IPS-NIHi7 (cell line): ENCODE measurements at regions not wholly inside any gene's neighbourhood (a gene's known extent, or its start where the extent isn't known, plus 50 kb on each side); places are given as distances from the start of the nearest gene placed in this dataset.
"Not testable (repeated sequence)": the region's sequence is repeated elsewhere in the genome, so short reads cannot be mapped to it uniquely, and the experiment has no call there.

Experiments
- DNase-seq: peaks from one replicate; pipeline ENCODE4 v3.0.0; 2012; ENCODE audit warnings: mixed read lengths; ENCODE audit errors: extremely low spot score

DNA sequence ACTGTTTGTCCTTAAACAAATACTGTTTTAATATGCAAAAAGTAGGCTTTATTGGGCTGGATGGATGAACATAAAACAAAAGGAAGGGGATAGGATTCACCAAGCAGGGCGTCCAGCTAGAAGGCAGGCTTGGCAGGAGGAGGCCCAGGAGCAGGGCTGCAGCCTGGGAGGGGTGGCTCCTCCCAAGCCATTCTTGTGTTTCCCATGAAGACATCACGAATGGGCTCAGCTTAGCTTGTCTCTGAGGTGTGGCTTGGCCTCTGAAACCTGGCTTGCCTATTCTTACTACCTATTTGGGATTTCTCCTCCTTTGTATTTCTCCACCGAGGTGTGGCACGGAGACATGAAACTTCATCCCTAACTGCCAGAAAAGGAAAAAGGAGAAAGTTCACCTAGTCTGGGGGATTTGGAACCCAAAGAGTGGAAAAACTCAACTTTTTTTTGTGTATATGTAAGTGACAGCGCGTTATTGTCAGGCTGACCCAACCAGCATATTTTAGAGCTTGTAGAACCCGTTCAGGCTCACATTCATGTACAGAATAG, 481.9 kb upstream of the SPRED2 start:
- DNase-seq, result no peak

DNA sequence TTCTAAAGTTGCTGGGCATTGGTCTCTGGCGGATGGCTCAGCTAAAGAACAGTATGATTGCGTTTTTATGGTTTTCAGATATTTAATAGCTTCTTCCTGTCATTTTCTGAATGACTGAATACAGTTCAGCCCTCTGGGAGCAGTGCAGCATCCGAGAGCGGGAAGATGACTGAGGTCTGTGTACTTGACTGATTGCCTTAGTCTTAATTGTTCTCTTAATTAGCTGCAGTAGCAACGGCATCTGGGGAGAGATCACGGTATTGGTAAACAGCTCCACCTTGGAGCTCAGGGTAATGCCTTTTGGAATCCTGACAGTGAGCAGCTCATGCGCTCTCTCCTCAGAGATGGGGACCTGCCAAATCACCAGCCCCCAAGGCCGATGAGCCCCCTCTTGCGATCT, 481.4 kb upstream of the SPRED2 start:
- DNase-seq, result no peak

DNA sequence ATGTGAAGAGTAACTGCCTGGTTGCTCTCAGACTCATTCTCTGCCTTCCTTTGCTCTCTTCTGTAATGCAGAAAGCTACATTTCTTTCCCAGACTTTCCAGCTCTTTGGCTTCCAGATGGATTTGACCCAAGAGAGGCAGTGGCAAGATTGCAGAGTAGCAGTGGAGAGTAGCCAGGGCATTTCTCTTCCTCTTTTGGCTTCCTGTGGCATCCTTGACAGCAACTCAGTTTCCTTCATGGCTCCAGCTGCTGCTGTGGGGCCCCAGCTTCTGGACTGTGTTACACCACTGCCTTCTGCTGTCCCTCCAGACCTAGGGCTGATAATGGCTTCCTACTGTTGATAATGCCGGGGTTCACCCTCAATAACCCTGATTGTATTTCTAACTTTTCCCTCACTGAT, 469.4 kb upstream of the SPRED2 start:
- DNase-seq, result no peak

DNA sequence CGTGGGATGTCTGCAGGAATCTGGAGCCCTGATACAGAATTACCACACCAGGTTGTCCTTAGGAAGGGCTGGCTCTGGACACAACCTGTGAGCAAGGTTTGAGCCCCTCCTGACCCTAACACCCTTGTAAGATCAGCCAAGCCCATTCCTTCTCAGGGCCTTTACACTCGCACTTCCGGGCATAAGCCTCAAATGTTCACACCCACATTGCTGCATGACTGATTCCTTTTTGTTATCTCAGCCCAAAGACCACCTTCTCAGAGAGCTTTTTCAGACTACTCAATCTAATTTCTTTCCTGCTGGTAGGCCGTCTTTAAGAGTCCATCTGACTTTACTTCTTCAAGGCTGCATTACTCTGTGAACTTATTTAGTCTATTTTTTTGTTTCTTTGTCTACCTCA, 464.0 kb upstream of the SPRED2 start:
- no peak for DNase-seq

DNA sequence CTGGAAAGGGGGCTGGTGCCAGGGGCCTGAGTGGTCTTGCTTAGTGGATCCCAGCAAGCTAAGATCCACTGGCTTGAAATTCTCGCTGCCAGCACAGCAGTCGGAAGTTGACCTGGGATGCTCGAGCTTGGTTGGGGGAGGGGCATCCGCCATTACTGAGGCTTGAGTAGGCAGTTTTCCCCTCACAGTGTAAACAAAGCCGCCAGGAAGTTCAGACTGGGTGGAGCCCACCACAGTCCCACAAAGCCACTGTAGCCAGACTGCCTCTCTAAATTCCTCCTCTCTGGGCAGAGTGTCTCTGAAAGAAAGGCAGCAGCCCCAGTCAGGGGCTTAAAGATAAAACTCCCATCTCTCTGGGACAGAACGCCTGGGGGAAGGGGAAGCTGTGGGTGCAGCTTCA, 457.7 kb upstream of the SPRED2 start:
- DNase-seq, result not testable (repeated sequence)

DNA sequence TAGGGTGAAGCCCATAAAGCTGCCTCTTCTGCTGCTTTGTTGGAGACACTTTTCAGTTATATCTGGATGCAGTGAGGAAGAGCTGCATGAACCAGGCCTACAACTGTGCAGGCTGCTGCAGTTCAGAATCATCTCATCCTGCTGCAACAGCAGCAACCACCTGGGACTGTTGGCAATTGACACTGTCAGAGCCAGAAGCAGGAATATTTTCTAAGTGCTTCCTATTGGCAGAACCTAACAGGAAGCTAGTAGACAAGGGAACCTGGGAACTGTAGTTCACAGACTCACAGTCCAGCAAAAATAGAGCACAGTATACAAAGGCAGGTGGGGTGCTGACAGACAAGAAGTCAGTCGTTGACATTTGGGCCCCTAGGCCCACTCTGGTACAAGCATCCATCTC, 452.9 kb upstream of the SPRED2 start:
- no peak for DNase-seq

DNA sequence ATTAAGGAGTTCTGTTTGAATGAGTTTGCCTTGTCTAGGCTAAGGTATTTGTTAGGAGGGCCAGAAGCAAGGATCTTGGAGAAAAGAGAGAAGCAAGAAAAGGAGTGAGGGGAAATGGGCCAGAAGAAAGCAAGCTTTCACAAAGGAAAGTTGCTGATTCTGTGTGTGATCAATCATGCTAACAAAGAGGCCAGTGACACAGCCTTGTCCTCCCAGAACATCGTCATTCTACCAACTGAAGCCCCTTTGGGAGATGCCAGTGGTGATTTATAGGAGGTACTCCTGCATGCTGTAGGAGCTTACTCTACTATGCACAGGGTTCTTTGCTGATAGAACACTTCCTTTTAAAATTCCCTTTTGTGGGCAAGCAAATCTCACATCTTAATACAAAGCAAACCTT, 449.2 kb upstream of the SPRED2 start:
- no peak for DNase-seq

DNA sequence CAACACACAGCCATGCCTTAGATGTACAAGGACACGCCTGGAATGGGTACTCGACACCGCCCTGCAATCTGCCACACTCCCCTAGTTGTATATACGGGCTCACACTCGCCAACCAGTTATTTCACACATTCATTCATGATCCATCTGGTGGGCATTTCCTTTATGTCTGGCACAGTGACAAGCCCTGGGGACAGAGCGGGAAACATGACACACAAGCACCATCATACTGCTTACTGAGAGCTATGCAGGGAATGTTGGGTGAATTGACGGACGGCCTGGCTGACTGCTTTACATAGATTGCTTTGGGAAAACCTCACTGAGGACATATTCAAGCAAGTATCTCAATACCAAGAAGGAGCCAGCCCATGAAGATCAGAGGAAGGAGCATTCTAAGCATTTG, 448.0 kb upstream of the SPRED2 start:
- DNase-seq, result no peak

DNA sequence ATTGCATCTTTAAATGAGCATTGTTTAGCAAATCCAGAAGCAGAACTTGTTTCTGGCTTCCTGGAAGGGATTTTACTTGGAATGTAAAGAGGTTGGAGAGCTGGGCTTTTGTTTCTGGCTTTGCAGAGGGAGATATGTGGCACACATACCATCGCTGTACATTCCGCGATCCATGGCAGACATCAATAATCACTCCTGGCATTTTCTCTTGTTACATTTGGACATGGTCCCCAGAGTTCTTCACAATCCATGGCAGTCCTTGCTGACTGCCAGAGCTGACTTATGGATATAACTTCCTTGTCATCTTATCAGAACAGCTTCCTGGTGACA, 445.6 kb upstream of the SPRED2 start:
- DNase-seq, result no peak

DNA sequence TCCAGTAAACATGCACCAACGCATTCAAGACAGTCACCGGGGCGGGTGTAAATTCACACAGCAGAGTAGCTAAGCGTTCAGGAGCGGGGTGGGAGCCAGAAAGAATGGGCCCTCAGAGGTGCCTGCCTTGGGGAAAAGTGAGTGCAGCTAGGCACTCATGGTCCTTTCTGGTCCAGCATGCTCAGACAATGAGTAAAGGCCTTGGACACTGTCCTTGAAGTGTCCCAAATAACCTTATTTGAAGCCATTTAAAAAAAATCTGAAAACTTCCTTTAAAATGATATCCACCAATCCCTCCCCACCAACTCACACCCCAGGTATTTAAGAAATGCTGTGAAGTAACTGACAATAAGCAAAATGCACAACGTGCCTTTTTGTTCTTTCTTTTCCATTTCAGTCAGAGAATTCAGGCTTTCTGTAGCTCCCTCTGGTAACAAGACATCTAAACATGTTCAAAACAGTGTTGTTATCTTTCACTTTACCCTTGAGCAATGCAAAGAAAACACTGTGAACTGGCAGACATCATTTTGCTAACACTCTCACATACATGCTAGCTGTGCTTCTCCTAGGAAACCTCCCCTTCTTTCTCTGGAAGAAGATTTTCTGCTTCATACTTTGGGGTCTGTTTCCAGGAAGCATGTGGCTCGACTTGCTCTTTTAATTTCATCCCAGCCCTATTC, 445.1 kb upstream of the SPRED2 start:
- no peak for DNase-seq

DNA sequence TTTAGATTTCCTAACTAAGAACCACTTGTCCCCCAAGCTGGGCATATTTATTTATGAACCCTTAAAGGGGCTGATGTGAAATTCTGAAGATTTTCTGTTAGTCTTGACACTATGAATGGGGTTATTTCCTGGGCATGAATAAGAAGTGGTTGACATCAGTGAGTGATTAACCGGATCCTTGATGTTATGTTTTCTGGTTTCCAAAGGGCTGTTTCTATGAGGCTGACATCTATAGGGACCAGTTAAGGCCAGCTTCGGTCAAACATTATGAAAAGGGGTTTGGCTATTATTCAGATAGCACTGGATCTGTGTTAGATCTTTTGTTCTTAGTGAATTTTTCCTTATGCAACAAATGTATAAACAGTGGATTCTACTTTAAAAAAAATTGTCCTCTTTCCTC, 443.7 kb upstream of the SPRED2 start:
- DNase-seq, result no peak

DNA sequence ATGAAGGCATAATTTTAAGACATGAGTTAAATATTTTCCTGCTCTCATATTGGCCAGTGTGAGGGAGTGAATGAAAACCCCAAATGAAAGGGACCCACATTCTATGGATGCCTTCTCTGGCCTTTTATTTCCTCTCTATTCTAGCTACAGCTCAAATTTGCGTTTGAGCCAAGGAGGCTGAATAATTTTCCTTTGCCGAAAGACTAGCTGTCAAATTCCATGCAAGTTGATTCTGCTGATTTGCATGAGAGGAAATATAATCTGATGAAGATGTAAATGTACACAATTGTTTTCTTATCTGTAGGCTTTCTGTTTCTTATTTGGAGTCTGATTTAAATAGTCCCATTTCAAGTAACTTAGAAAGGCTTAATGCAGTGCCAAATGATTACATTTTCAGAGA, 438.4 kb upstream of the SPRED2 start:
- DNase-seq, result no peak

DNA sequence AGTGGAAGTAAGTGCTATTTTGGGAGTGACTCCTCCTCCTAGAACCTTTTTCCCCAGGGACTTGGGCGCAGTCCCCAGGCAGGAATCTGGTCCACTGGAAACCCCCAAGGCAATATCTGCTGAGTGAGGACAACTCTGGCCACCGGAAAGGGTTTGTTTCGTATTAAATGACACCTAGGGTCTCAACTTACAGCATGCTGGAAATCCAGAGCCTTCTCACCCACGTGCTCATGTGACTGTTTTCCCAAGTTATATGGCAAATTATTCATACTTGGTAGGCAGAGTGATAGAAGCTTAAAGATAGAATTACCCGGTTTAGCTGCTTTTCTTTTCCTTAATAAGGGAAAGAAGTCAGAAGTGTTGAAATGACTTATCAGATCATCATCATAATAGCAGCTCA, 436.9 kb upstream of the SPRED2 start:
- no peak for DNase-seq

DNA sequence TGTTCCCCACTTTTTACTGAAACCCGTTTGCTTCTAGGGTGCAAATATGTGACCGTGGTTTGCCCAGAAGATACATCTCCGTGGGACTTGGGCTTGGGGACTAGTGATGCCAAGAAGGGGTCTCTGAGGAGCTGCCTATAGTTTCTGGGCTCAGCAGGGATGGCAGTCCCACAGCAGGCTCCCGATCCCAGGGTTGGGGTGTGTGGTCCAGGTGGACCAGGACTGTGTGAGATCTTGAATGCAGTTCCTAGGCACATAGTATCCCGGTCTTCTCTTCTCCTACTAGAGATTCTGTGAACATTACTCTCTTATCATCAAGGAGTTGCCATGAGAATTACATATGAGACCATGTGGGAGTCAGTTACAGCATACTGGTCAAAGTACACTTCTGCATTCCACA, 435.8 kb upstream of the SPRED2 start:
- no peak for DNase-seq

DNA sequence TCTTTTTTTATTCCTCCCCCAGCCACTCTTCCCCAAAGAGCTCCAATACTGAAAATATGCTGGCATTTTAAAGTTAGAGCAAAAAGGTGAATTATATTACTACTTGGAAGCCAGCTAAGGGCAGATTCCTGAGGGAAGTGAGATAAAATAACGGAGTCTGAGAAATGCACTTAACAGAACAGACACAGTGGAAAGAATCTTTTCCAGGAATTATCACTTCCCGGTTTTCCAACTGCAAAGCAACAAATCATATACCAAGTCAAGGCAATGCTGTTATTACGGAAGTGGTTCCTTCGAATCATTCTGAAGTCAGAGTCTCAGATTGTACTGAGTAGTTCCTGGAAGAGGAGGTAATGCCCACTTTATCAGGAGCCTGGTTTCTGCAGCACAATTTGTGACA, 435.0 kb upstream of the SPRED2 start:
- no peak for DNase-seq

DNA sequence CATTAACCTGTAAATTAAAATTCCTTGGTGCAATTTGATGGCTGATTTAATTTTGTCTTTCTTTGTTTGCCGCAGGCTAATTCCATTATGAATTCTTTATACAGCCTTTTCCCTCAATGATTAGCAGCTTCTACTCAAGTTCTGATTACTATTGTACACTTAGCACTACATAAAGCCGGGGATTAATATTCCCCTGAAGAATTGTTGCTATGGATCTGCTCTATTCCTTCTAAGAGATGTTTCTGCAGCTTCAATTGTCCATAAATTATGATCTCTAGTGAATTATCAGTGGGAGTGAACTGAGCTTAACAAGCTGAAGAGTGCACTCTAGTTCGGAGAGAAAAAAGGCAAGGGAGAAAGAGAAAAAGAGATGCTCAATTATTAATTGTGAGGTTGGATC, 433.7 kb upstream of the SPRED2 start:
- no peak for DNase-seq

DNA sequence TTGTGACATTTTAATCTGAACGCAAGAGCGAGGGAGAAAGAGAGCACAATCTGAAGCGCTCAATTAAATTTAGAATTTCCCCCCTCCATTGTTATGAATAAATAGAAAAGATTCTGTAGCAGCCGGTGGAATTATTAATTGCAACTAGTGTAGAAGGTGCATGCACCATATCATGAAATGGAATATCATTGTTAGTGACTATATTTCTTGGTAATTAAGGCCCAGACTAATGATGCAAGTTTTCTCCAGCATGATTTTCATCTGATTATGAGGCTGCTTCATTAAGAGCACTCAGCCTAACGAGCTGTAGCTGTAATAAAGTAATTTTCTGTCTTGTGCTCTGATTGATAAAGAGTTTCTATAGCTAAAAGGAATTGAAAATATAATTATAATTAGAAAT, 432.2 kb upstream of the SPRED2 start:
- no peak for DNase-seq

DNA sequence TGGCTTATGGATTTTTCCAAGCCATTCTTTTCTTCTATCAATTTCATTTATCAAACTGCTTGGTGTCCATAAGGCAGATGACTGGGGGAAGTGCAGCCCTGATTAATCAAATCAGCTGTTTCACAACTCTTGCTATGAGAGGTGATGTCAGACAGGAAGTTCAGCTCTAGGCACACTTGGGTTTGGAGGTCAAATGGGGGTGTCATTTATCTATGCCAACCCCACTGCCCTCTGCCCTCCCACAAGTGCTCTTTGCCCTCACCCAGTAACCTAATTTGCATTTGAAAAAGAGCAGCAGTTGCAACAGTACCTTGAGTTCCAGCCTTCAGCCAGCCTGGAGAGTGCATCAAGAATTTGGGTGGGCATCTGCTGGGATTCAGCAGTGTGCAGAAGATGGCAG, 431.3 kb upstream of the SPRED2 start:
- DNase-seq, result no peak

DNA sequence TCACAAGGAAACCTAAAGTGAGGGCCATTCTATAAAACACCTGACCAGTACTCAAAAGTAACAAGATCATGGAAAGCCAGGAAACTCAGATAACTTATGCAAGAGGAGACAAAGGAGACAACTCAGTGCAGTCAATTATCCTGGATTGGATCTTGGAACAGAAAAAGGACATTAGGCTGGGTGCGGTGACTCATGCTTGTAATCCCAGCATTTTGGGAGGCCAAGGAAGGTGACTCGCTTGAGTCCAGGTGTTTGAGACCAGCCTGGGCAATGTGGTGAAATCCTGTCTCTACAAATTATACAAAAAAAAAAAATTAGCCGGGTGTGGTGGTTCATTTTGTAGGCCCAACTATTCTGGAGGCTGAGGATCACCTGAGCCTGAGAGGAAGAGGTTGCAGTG, 424.5 kb upstream of the SPRED2 start:
- DNase-seq, result no peak

DNA sequence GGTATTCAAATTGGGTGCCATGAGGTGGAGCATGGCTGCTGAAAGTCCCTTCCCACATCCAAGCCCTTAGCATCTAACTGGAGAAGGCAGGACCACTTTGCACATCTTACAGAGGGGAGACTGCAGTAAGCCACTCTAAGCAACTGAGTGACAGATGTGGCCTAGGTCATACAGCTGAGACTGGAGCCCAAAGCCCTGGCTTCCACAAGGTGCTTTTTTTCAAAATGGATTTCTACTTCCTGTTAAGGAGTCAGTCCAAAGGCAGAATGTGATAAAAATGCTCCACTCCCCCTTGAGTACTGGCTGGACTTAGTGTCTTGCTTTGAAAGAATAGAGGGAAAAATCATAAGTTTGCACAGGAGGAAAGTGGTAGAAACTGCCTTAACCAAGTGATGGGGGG, 424.0 kb upstream of the SPRED2 start:
- no peak for DNase-seq

DNA sequence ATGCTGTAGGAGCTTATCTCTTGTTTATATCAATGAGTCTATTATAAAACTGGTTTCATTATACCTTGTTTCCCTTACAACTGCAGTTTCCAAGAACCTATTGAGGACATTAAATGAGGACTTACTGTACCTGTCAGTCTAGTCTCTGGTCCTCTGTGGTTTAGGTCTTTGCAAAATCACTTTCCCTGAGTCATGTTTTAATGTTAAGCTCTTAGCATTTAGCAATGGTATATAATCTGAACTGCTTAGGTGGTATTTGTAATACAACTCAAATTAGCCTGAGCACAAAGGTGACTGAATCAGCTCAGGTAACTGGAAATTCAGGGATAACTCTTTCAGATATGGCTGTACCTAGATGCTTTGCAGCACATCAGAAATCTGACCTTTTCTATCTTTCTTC, 418.3 kb upstream of the SPRED2 start:
- no peak for DNase-seq

DNA sequence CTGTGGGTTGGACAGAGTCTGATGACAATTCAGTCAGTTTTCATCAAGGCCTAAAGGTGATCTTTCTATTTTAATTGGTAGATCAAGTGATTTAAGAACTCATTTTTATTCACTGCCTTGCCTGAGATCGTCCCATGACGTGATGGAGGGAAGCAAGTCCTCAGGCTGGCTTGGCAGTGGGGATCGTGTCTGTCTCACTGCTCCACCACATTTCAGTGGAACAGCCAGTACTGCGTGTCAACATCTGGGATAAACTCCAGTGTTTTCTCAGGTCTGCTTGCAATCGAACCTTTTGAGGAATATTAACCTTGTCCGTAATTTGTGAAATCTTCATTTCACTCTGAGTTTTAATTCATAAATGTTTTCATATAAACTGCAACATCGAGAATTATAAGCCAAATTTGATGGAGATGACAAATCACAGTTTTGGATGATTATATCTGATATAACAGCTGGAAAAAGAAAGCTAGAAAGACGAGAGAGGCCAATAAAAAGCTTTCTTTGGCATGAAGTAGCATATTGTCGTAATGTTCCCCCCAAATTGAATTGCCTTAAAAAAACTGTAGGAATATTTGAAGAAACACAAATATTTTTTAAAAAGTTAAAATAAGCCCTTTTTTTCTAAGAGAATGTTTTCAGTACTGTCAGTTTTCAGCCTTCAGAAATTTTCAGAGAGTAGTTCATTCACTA, 414.7 kb upstream of the SPRED2 start:
- no peak for DNase-seq

DNA sequence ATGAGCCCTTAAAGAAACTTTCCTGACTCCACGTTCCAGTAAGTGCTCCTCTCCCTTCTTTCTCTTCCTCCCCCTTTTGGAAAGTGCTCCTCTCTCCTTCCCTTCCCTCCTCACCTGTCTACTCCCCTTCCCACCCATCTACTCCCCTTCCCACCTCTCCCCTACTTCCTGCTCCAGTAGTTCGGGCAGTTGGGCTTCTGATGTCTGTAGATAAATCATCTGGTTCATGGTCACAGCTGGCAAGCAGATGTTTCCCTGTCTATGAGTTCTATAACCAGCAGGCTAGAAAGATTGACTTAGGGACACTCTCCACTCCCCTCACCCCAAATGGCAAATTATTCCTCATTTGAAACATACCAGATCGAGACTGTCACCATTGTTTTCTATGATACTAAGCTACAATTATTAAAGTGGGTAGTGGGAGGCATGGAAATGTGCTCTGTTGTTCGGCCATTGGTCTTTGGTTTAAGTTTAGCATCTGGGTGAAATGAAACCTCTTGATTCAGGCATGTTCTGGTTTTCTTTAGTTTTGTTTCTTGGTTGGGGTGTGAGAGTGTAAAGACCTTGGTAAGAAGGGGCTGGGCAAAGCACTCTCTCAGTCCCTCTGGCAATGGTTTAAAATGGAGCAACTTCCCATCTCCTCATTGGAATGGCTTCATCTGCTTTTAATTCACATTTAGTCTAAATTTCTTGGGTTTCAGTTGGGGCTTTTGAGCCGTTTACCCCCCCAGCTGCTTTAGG, 413.2 kb upstream of the SPRED2 start:
- no peak for DNase-seq
